ENCODE measurements at regions not wholly inside any gene's neighbourhood (a gene's known extent, or its start where the extent isn't known, plus 50 kb on each side); places are given as distances from the start of the nearest gene placed in this dataset.
"Not testable (repeated sequence)": the region's sequence is repeated elsewhere in the genome, so short reads cannot be mapped to it uniquely, and the experiment has no call there.

DNA sequence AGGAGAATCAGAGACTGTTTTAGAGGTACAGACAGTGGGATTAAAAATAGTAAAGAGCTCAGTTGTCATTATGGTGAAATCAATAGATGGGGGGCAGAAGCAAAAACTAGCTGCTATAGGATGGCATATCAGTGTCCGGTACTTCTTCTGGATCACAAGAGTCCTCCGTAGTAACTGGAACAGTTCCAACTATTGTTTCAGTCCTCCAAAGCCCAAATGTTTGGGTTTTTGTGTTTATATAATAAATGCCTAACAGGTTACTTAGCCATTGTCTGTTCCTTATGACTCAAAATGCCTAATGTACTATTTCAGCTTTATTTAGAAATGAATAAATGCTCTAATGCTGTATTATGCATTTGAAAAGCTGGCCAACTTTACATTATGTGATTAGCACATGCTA is 401.2 kb downstream of the PTH2R start:
- no peak for DNase-seq

DNA sequence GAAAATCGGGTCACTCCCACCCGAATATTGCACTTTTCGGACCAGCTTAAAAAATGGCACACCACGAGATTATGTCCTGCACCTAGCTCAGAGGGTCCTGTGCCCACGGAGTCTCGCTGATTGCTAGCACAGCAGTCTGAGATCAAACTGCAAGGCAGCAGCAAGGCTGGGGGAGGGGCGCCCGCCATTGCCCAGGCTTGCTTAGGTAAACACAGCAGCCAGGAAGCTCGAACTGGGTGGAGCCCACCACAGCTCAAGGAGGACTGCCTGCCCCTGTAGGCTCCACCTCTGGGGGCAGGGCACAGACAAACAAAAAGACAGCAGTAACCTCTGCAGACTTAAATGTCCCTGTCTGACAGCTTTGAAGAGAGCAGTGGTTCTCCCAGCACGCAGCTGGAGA is 405.3 kb downstream of the PTH2R start:
- DNase-seq, result not testable (repeated sequence)

DNA sequence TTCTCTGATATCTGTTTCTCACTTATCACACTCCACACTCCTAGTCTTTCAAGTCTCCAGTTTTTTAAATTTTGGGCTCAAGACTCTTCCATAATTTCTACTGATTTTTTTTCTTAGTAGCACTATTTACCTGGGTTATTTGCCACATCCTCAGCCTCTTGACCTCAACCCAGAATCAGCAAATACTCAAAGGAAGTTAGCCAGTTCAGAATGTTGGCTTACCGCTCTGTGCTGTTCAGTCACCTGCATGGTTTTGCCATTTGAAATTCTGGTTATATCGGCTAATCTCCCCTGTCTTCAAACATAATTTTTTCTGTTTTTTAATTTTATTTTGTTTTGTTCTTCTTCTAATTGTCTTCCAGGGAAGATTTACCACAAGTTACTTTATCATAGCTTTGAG is 412.6 kb downstream of the PTH2R start:
- no peak for DNase-seq

DNA sequence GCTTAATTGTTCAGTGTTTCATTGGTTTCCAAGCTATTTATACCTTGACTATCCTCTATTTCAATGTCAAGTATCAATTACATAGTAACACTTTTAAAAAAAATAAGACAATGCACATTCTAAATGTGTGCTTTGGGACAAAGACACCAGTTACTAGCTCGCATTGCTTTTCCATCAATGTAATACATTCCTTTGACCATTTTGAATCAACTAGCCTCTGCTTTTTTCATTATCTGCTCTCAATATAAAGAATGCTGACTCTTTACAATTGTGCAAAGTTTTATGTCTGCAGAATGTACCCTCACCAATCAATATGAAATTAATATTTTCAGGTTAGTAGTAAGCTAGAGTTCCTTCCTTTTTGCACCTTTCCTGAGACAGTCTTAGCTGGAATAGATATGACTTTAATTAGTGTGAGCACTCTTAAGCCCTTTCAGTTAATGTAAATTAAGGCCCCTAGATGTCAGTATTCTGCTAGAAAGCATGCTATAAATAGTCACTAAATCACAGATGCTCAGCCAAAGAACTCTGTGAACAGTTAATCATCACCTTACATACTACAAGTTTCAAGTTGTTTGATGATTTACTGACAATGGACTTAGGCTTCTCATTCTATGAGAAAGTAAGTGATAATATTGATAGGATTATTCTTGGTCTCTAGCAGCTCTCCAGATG is 413.6 kb downstream of the PTH2R start:
- DNase-seq, result no peak

GRCh38 chr2:208827109-208827508 is 420.5 kb downstream of the PTH2R start:
- no peak for DNase-seq

DNA sequence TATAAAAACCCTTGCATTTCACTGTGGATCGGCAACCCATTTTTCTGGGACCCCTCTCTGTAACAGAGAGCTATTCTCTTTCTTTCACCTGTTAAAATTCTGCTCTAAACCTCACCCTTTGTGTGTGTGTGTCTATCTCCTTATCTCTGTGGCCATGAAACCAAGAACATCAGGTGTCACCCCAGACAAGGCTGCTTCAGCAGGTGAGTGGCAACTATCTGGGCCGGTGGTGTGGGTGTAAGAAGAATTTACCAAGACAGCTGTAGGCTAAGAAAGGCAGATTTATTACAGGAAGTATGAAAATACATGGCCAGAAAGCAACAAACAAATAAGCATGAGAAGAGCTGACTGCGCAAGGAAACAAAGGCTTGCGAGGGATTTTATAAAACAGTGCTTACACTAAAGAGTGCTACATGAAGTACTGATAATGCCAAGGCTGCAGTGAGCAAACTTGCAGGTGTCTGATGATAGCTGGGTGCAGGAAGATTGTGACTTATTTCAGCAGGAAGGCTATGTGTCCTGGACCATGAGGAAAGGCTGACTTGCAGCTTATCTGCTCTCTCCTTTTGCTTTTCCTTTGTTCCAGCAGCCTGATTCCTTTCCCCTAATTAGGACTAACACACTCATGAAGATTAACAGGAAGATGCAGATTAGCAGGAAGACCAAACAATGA is 421.1 kb downstream of the PTH2R start:
- no peak for DNase-seq

GRCh38 chr2:208830203-208830602 is 423.6 kb downstream of the PTH2R start:
- DNase-seq, result no peak

DNA sequence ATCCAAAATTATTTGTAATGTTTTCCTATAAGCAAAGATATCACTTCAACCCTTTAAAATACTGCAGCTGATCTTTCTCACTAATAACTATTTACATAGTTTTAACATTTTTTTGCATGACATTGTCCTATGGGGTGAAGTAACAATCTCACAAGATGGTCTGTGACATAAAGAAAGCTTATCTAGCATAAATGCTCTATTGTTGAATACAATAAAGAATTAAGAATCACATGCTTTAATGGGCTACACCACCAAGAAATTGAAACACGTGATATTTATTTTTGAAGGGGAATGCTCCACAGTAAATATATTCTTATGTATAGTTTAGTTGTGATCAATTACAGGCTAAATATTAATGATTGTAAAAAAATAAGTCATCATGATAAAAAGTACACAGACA is 441.1 kb downstream of the PTH2R start:
- DNase-seq, result no peak

DNA sequence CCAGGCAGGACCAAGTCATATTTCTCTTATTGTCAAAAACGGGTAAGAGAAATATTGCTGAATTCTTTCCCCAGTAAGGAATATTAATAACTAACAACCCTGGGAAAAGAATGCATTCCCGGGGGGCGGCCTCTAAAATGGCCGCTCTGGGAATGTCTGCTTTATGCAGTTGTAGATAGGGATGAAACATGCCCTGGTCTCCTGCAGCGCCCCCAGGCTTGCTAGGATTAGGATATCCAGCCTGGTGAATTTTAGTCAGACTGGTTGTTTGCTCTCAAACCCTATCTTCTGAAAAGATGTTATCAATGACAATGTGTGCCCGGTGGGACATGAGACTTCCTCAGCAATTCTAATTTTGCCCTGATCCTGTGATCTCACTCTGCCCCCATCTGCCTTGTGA is 448.1 kb downstream of the PTH2R start:
- no peak for DNase-seq

GRCh38 chr2:208867374-208867773 is 460.8 kb downstream of the PTH2R start:
- no peak for DNase-seq

- no peak for DNase-seq
Measured at GRCh38 chr2:208872591-208872990, 466.0 kb downstream of the PTH2R start.

DNA sequence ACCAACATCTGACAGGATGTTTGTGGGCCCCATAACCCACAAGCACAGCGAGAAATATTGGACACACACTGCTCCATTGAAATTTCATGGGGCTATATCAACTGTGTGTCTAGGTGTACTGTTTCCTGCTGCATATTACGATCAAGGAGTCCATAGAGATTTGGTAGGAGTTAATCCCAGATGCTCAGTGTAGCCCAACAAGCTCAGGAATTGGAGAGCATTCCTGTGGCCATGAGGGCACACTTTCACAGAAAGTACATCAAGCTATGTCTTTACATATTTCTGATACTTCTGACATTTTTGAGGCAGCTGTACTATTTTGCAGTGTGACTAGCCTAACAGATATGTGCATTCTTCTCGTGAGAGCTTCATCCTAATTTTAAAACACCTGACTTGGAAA is 473.1 kb downstream of the PTH2R start:
- no peak for DNase-seq

DNA sequence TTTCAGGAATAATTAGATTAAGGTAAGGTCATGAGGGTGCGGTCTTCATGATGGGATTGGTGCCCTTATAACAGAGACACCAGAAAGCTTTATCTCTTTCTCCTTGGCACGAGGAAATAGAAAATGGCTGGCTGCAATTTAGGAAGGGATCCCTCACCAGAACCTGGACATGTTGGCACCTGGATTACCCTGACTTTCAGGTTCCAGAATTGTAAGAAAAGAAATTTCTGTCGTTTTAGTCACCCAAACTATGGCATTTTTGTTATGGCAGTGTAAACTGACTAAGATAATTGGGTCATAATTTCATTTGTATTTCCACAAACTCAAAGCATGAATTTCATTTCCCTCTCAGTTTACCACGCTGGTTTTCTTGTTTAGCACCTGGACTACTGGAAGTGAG is 473.6 kb downstream of the PTH2R start:
- DNase-seq, result no peak

DNA sequence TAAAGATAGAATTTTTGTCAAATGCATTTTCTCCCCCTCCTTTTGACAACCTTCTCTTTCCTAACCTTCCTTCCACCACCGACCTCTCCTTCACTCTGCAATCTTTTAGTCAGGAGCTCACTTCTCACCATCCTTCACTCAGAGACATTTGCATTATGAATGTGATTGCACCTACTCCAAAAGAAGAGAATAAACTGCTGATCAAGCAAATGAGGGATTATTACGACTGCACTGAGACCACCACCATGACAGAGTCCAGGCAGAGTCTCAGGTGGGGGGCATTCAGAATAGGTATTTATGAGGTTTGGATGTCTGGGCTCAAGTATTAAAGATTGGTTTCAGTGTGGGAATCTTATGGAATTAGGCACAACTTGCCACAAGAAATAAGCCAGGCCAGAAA is 483.9 kb downstream of the PTH2R start:
- DNase-seq, result no peak

- no peak for DNase-seq
Measured at GRCh38 chr2:208892203-208892602, 485.6 kb downstream of the PTH2R start.

- DNase-seq, result no peak
Measured at GRCh38 chr2:208906330-208906729, 499.7 kb downstream of the PTH2R start.

GRCh38 chr2:208915401-208915800 is 508.4 kb upstream of the MAP2 start:
- no peak for DNase-seq

DNA sequence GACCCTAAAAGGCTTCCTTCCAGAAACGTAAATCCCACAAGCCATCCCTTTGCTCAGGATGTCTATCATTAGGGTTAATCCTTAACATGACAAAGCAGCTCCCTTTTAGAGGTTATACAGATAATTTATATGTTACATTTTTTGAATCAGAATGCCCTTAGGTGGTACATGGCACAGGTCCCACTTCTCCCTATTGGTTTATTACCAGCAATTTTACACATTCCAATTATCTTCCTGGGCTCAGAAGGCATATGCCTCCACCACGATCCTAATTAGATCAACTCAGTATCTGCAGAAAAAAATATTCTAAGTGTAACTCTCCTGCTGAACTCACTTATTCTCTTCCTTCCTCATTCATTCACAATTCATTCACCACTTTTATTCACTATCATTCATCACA is 507.0 kb upstream of the MAP2 start:
- no peak for DNase-seq

GRCh38 chr2:208921358-208921757 is 502.5 kb upstream of the MAP2 start:
- not testable (repeated sequence) for DNase-seq

GRCh38 chr2:208927867-208928266 is 496.0 kb upstream of the MAP2 start:
- DNase-seq, result no peak

- DNase-seq, result no peak
Measured at GRCh38 chr2:208929139-208929864, 494.5 kb upstream of the MAP2 start.

GRCh38 chr2:208929894-208930427 is 493.9 kb upstream of the MAP2 start:
- DNase-seq, result no peak

GRCh38 chr2:208935531-208935930 is 488.3 kb upstream of the MAP2 start:
- no peak for DNase-seq

GRCh38 chr2:208937521-208937920 is 486.3 kb upstream of the MAP2 start:
- DNase-seq, result no peak
